Urinary bladder (tissue), 3 donors: ENCODE measurements at regions not wholly inside any gene's neighbourhood (a gene's known extent, or its start where the extent isn't known, plus 50 kb on each side); places are given as distances from the start of the nearest gene placed in this dataset.
A peak's percentile ranks its signal among the peaks of the same experiment; 100 is the strongest.
"Not testable (repeated sequence)": the region's sequence is repeated elsewhere in the genome, so short reads cannot be mapped to it uniquely, and the experiment has no call there.

Source experiments
- DNase-seq: peaks from one replicate; pipeline ENCODE4 v3.0.0-alpha.2; 2015; ENCODE audit errors: extremely low spot score
- H3K27ac ChIP-seq: one replicate; pipeline ENCODE4 v1.5.1; 2013; ENCODE audit warnings: low read depth, mild to moderate bottlenecking, moderate library complexity
- H3K36me3 ChIP-seq: one replicate; pipeline ENCODE4 v1.6.1; 2013; ENCODE audit warnings: mild to moderate bottlenecking, moderate library complexity; ENCODE audit not compliant: insufficient read depth
- H3K4me1 ChIP-seq: one replicate; pipeline ENCODE4 v1.6.1; 2013; ENCODE audit warnings: mild to moderate bottlenecking, moderate library complexity; ENCODE audit not compliant: insufficient read depth
- H3K4me3 ChIP-seq: one replicate; pipeline ENCODE4 v1.5.1; 2013; ENCODE audit warnings: low read depth, low read length
- WGBS: extraction: QIAGEN DNeasy Blood & Tissue Kit; methylation state at CpG from one replicate; pipeline ENCODE4 v1.1.7; 2013; 5-methylcytosine and 5-hydroxymethylcytosine counted together
- donor health status: healthy with polysubstance abuse.
- donor health status: healthy.

- Histone ChIP-seq H3K27ac (no peak overlapping the region), H3K36me3 (no peaks in the 10 kb centered on the region), H3K4me3 (no peak overlapping the region), H3K4me1 (no peaks in the 10 kb centered on the region)
- DNase-seq: no peak
- WGBS: 90% methylated on average over 3 of the region's 3 CpGs
These were observed 85.9 kb upstream of the IVNS1ABP start for GRCh38 chr1:185402930-185403329.

GRCh38 chr1:185401019-185401418 lies 84.0 kb upstream of the IVNS1ABP start:
- WGBS: 89% methylated on average over 3 of the region's 3 CpGs
- Histone ChIP-seq H3K27ac (no peak overlapping the region), H3K36me3 (no peaks in the 10 kb centered on the region), H3K4me3 (no peak overlapping the region), H3K4me1 (no peaks in the 10 kb centered on the region)
- no peak for DNase-seq

GRCh38 chr1:185400052-185400451 lies 83.0 kb upstream of the IVNS1ABP start:
- Histone ChIP-seq H3K36me3 (no peaks in the 10 kb centered on the region), H3K4me3 (no peak overlapping the region), H3K4me1 (no peaks in the 10 kb centered on the region), H3K27ac (no peak overlapping the region)
- no peak for DNase-seq
- 96% methylated on average over 1 of the region's 1 CpG for WGBS

- no peaks in the 10 kb centered on the region for H3K36me3 ChIP-seq
- no peak for DNase-seq
- no peak overlapping the region for H3K27ac ChIP-seq
- H3K4me3 ChIP-seq: no peak overlapping the region
- H3K4me1 ChIP-seq: no peaks in the 10 kb centered on the region
These were observed 81.6 kb upstream of the IVNS1ABP start for GRCh38 chr1:185398599-185398998.

- WGBS: over 99% methylated on average over 2 of the region's 2 CpGs
- no peak overlapping the region for H3K27ac ChIP-seq
These were observed 81.0 kb upstream of the IVNS1ABP start for GRCh38 chr1:185398022-185398421.

GRCh38 chr1:185397183-185397582 lies 80.1 kb upstream of the IVNS1ABP start:
- H3K4me3 ChIP-seq: no peak overlapping the region
- H3K27ac ChIP-seq: no peak overlapping the region
- H3K4me1 ChIP-seq: no peaks in the 10 kb centered on the region
- H3K36me3 ChIP-seq: no peaks in the 10 kb centered on the region
- no peak for DNase-seq
- WGBS: 97% methylated on average over 4 of the region's 4 CpGs

More at GRCh38 chr1:185398022-185398421, 81.0 kb upstream of the IVNS1ABP start:
- Histone ChIP-seq H3K36me3 (no peaks in the 10 kb centered on the region), H3K4me3 (no peak overlapping the region), H3K4me1 (no peaks in the 10 kb centered on the region)
- no peak for DNase-seq

- Histone ChIP-seq H3K4me3 (no peak overlapping the region), H3K27ac (no peak overlapping the region), H3K4me1 (no peaks in the 10 kb centered on the region), H3K36me3 (no peaks in the 10 kb centered on the region)
- DNase-seq: no peak
- 87% methylated on average over 2 of the region's 2 CpGs for WGBS
These were observed 79.1 kb upstream of the IVNS1ABP start for GRCh38 chr1:185396126-185396525.

GRCh38 chr1:185393815-185394214 lies 76.8 kb upstream of the IVNS1ABP start:
- 89% methylated on average over 2 of the region's 2 CpGs for WGBS
- Histone ChIP-seq H3K36me3 (no peaks in the 10 kb centered on the region), H3K4me3 (no peak overlapping the region), H3K4me1 (no peaks in the 10 kb centered on the region), H3K27ac (peak overlapping the region; percentile 10)
- no peak for DNase-seq

GRCh38 chr1:185393205-185393604 lies 76.2 kb upstream of the IVNS1ABP start:
- Histone ChIP-seq H3K4me1 (no peaks in the 10 kb centered on the region), H3K4me3 (no peak overlapping the region), H3K27ac (peak overlapping the region; percentile 10), H3K36me3 (no peaks in the 10 kb centered on the region)
- DNase-seq: no peak
- WGBS: 91% methylated on average over 4 of the region's 4 CpGs

- H3K4me3 ChIP-seq: no peak overlapping the region
- no peaks in the 10 kb centered on the region for H3K36me3 ChIP-seq
- DNase-seq: no peak
- no peaks in the 10 kb centered on the region for H3K4me1 ChIP-seq
- no peak overlapping the region for H3K27ac ChIP-seq
These were observed 71.8 kb upstream of the IVNS1ABP start for GRCh38 chr1:185388815-185389214.

GRCh38 chr1:185388346-185388745 lies 71.3 kb upstream of the IVNS1ABP start:
- Histone ChIP-seq H3K27ac (no peak overlapping the region), H3K4me3 (no peak overlapping the region), H3K4me1 (no peaks in the 10 kb centered on the region), H3K36me3 (no peaks in the 10 kb centered on the region)
- DNase-seq: no peak

- Histone ChIP-seq H3K27ac (no peak overlapping the region), H3K4me1 (no peaks in the 10 kb centered on the region), H3K36me3 (no peaks in the 10 kb centered on the region), H3K4me3 (no peak overlapping the region)
- 90% methylated on average over 2 of the region's 2 CpGs for WGBS
- DNase-seq: no peak
These were observed 68.9 kb upstream of the IVNS1ABP start for GRCh38 chr1:185385991-185386390.

GRCh38 chr1:185383805-185384204 lies 66.8 kb upstream of the IVNS1ABP start:
- not testable (repeated sequence) for DNase-seq, H3K4me3 ChIP-seq, H3K4me1 ChIP-seq, H3K36me3 ChIP-seq, H3K27ac ChIP-seq
- 89% methylated on average over 6 of the region's 6 CpGs for WGBS

GRCh38 chr1:185377831-185378230 lies 60.8 kb upstream of the IVNS1ABP start:
- H3K36me3 ChIP-seq: no peaks in the 10 kb centered on the region
- no peak for DNase-seq
- WGBS: 87% methylated on average over 3 of the region's 3 CpGs

GRCh38 chr1:185376840-185377635 lies 60.0 kb upstream of the IVNS1ABP start:
- no peaks in the 10 kb centered on the region for H3K36me3 ChIP-seq
- WGBS: 81% methylated on average over 7 of the region's 7 CpGs
- no peak overlapping the region for H3K27ac ChIP-seq

More at GRCh38 chr1:185377831-185378230, 60.8 kb upstream of the IVNS1ABP start:
- Histone ChIP-seq H3K4me1 (no peaks in the 10 kb centered on the region), H3K27ac (no peak overlapping the region), H3K4me3 (no peak overlapping the region)

More at GRCh38 chr1:185376840-185377635, 60.0 kb upstream of the IVNS1ABP start:
- H3K4me1 ChIP-seq: no peaks in the 10 kb centered on the region
- no peak for DNase-seq
- H3K4me3 ChIP-seq: no peak overlapping the region
